HG03457 (cell line): ENCODE measurements at regions not wholly inside any gene's neighbourhood (a gene's known extent, or its start where the extent isn't known, plus 50 kb on each side); places are given as distances from the start of the nearest gene placed in this dataset.
"Not testable (repeated sequence)": the region's sequence is repeated elsewhere in the genome, so short reads cannot be mapped to it uniquely, and the experiment has no call there.

Experiments used
- ATAC-seq: cut with Tn5 transposase; IDR thresholded peaks from one replicate; pipeline ENCODE4 v1.9.1; 2021; ENCODE audit warnings: moderate number of reproducible peaks; ENCODE audit not compliant: unreplicated experiment

GRCh38 chr21:20425856-20426255 is 572.4 kb upstream of the NCAM2 start:
- ATAC-seq = no peak

GRCh38 chr21:20440338-20440737 is 557.9 kb upstream of the NCAM2 start:
- no peak for ATAC-seq

DNA sequence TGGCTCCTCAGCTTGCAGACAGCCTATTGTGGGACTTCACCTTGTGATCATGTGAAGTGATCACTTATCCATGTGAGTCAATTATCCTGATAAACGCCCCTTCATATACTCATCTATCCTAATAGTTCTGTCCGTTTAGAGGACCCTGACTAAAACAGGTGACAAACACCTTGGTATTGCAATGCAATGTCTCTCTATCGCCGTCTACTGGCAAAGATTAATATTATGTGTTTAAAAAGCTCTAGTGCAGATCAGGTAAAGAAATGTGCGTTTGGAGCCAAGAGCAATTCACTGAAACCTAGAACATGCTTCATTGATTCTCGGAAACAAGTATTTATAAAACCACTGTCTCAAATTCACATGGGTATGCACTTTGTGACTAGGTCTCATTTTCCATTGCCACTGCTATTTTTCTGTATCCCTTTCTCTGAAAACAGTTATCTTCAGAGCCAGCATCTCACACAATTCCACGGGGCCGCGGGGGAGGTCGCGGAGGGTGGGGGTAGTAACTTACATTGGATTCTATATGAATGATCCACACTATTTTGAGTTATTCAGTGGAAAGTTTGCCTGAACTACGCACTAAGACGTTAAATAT is 554.6 kb upstream of the NCAM2 start:
- no peak for ATAC-seq

DNA sequence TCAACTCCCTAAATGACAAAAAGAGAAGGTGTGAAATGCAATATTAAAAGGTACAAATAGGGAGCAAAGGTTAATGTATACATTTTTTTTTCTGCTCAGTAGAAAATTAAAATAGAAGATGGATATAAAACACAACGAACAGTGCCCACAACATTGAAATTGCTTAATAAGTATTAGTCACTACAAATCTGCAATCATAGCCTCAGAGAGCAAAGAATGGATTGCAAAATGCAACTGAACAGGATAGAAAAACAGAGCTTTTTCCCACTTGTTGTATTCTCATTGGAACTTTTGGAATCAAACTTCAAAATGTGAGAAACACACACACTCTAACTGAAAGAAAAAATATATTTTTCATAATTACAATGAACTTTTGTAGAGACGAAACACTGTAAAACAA is 552.2 kb upstream of the NCAM2 start:
- no peak for ATAC-seq

DNA sequence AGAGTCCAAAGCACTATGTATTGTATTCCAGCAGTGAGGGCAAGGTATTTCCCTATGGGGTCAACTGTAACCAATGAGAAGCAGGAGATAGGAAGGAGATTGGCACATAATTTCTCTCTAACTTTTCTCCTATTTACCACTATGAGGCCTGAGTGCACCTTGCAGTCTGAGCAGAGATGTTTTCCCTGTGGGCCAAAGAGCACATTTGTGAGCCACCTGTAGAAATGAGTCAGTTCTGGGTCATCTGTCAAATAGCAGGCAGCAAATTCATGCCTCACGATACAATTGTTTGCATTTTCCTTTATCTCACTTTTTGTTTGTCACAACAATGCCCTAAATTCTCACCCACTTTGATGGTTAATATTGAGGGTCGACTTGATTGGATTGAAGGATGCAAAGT is 547.2 kb upstream of the NCAM2 start:
- ATAC-seq = no peak

GRCh38 chr21:20452935-20453334 is 545.3 kb upstream of the NCAM2 start:
- ATAC-seq = no peak

- ATAC-seq = no peak
These were observed 538.4 kb upstream of the NCAM2 start for GRCh38 chr21:20459838-20460237.

DNA sequence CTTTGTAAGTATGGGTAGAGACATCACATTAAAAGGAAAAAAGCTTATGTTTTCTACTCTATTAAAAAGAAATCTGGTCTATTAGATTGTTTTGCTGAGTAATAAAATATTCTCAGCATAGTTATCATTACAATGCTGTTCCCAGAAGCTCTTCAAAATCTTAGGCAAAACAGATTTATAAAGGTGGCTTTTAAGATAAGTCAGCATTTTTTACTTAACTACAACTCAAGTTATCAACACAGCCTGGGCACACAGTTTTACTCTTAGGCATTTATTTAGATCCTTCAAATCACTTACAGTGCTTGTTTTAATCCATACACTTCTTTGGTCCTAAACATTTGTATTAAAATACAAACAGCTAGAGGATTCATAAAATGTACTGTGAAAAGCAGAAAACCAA is 534.8 kb upstream of the NCAM2 start:
- ATAC-seq = no peak

GRCh38 chr21:20469361-20469760 is 528.8 kb upstream of the NCAM2 start:
- no peak for ATAC-seq

DNA sequence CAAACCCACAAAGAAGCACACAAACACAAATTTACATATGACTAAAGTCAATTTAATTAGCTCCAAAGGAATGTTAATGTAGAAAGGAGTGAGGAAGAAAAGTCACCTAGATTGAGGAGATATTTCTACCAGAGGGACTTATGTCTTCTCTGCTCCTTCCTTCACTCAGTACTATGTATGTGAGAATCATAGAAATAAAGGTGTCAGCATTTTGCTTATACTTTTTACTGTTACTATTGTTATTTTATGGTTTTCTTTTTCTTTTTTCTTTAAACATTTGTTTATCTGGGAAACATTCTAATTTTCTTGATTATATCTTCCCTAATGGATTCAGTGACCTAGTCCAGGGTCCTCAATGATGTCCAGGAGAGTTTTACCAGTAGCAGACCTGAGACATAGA is 511.9 kb upstream of the NCAM2 start:
- no peak for ATAC-seq

GRCh38 chr21:20502915-20503314 is 495.3 kb upstream of the NCAM2 start:
- not testable (repeated sequence) for ATAC-seq

DNA sequence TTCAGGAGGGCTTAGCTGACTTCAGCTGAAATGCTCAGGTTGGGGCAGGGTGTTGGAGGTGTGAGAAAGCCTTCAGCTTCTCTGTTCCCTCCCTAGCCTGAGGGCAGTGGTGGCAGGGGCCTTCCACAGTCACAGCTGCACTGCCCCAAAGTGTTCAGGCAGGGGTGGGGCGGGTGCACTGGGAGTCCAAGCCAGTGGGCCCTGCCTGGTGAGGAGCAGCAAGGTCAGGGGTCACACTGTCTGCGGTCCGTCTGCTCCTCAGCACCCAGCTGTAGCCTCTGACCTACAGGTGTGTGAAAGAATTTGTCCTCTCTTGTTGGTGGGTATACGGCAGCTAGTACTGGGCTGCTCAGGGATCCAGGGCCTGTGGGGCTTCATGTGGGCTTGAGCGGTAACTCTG is 490.4 kb upstream of the NCAM2 start:
- ATAC-seq = no peak

DNA sequence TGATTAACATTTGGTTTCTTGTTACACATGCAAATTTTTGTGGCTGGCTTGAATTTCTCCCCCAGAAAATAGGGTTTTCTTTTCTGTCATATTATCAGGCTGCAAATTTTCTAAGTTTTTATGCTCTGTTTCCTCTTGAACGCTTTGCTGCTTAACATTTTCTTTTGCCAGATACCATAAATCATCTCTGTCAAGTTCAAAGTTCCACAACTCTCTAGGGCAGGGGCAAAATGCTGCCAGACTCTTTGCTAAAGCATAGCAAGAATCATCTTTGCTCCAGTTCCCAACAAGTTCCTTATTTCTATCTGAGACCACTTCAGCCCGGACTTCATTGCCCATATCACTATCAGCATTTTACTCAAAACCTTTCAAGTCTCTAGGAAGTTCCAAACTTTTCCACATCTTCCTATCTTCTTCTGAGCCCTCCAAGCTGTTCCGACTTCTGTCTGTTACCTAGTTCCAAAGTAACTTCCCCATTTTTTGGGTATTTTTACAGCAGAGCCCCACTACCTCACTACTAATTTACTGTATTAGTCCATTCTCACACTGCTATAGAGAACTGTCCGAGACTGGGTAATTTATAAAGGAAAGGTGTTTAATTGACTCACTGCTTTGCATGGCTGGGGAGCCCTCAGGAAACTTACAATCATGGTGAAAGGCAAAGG is 486.9 kb upstream of the NCAM2 start:
- ATAC-seq = no peak

- no peak for ATAC-seq
These were observed 482.8 kb upstream of the NCAM2 start for GRCh38 chr21:20515446-20515845.

GRCh38 chr21:20519076-20519475 is 479.1 kb upstream of the NCAM2 start:
- no peak for ATAC-seq

DNA sequence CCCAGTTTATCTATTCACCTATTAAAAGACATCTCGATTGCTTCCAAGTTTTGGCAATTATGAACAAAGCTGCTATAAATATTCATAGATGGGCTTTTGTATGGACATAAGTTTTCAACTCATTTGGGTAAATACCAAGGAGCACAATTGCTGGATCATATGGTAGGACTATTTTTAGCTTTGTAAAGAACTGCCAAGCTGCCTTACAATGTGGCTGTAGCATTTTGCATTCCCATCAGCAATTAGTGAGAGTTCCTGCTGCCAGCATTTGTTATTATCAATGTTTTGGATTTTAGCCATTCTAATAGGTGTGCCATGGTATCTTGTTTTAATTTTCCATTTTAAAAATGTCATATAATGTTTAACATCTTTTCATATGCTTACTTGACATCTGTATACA is 475.6 kb upstream of the NCAM2 start:
- no peak for ATAC-seq

GRCh38 chr21:20523191-20523590 is 475.0 kb upstream of the NCAM2 start:
- no peak for ATAC-seq

DNA sequence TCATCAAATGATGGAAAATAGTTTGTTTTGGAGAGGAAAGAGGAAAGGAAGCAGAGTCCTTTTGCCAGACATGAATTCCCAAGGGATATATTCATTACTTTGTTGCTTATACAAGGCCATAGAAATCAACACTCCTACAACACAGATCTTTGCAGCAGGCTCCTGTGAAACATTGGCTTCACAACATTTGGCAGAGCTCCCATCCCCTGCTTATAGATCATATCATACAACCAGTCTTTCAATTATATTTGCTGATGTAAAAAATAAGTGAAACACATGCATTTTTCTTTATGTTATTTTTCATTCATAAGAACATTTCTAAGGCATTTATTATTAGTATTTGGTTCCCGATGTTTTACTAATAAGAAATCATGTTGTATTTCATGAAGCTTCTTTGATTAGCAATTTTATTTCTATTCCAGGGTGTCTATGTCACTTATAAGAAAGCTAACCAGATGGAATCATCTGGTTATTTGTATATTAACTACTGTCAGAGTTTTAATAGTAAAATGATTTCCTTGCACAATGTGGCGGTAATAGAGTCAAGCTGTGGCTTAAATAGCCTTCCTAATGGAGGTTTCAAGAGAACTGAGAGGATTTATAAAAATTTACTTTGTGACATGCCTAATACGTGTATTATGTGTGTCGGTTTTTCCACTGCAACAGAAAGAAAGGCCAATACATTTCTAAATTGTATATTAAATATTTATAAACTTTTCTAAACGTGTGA is 470.3 kb upstream of the NCAM2 start:
- no peak for ATAC-seq

GRCh38 chr21:20537130-20537529 is 461.1 kb upstream of the NCAM2 start:
- no peak for ATAC-seq

- no peak for ATAC-seq
These were observed 460.1 kb upstream of the NCAM2 start for GRCh38 chr21:20538039-20538658.

- no peak for ATAC-seq
These were observed 452.8 kb upstream of the NCAM2 start for GRCh38 chr21:20545454-20545853.

DNA sequence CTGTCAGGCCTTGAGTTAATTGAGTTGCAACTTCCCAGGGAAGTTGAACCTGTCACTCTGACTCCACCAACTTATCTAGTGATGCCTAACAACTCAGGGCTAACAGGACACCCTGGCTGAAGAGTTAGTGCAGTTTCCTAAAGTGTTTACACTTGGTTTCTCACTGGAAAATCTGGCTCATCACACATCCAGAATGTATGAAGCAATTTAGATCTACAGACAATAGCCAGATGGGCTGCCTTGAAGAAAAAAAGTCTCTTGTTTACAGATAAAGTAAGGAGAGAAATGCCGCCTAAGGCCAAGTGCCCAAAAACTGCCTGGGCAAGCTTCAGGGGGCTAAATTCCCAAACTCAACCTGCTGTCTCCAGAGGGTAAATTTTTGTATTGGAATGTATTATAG is 446.3 kb upstream of the NCAM2 start:
- ATAC-seq = no peak
